GM12874 (cell line): ENCODE measurements at regions not wholly inside any gene's neighbourhood (a gene's known extent, or its start where the extent isn't known, plus 50 kb on each side); places are given as distances from the start of the nearest gene placed in this dataset.

Experiments used
- CTCF ChIP-seq: IDR thresholded peaks from 2 replicates; pipeline ENCODE4 v1.5.1; 2011; ENCODE audit warnings: low read depth, mild to moderate bottlenecking, control low read depth, low read length, moderate library complexity; ENCODE audit not compliant: insufficient read depth

- no peak for TF ChIP-seq CTCF
These were observed 191.1 kb upstream of the DDI1 start for GRCh38 chr11:103845331-103845730.

- TF ChIP-seq CTCF = no peak
These were observed 187.8 kb upstream of the DDI1 start for GRCh38 chr11:103848686-103849085.

GRCh38 chr11:103849366-103849765, 187.1 kb upstream of the DDI1 start:
- TF ChIP-seq CTCF = no peak

GRCh38 chr11:103850419-103851165, 185.8 kb upstream of the DDI1 start:
- TF ChIP-seq CTCF = no peak

GRCh38 chr11:103851166-103851651, 185.2 kb upstream of the DDI1 start:
- TF ChIP-seq CTCF = no peak
